Spleen (tissue), 7 donors: ENCODE measurements at regions not wholly inside any gene's neighbourhood (a gene's known extent, or its start where the extent isn't known, plus 50 kb on each side); places are given as distances from the start of the nearest gene placed in this dataset.

Experiments
- POLR2A ChIP-seq, 3 donors: fragments of 450-650 bp; IDR thresholded peaks; one replicate each; pipeline ENCODE4 v1.5.1; 2017; ENCODE audit warnings: antibody characterized with exemption in 3 of 3, mild to moderate bottlenecking in 1 of 3
- POLR2AphosphoS5 ChIP-seq, 3 donors: sonication (generic); formaldehyde crosslinking; IDR thresholded peaks; one replicate each; pipeline ENCODE4 v1.5.1; 2017; ENCODE audit warnings: antibody characterized with exemption in 3 of 3
- TF ChIP-seq, protein P1 (sequence below), 11 experiments: fragments of 200-600 bp in 7 of 11; fragments of 450-650 bp in 4 of 11; sonication (generic) in 4 of 11; IDR thresholded peaks in 8 of 11; conservative IDR thresholded peaks in 3 of 11; 1 replicate in 7 of 11; 2 replicates in 4 of 11; pipeline versions ENCODE4 v1.4.0 to v1.8.0; 2016 to 2021; ENCODE audit warnings: antibody characterized with exemption in 11 of 11, inconsistent platforms in 4 of 11, mild to moderate bottlenecking in 1 of 11
- donor health status: DM: no; HTN: no; CAD: no; lungs with moderate emphysema.
- donor health status: DM: no; HTN: no; CAD: no.
- donor health status: DM: no; HTN: no; CAD: no.

GRCh38 chr13:98632961-98633360, 56.1 kb upstream of the STK24 start:
- TF ChIP-seq, protein P1, sequence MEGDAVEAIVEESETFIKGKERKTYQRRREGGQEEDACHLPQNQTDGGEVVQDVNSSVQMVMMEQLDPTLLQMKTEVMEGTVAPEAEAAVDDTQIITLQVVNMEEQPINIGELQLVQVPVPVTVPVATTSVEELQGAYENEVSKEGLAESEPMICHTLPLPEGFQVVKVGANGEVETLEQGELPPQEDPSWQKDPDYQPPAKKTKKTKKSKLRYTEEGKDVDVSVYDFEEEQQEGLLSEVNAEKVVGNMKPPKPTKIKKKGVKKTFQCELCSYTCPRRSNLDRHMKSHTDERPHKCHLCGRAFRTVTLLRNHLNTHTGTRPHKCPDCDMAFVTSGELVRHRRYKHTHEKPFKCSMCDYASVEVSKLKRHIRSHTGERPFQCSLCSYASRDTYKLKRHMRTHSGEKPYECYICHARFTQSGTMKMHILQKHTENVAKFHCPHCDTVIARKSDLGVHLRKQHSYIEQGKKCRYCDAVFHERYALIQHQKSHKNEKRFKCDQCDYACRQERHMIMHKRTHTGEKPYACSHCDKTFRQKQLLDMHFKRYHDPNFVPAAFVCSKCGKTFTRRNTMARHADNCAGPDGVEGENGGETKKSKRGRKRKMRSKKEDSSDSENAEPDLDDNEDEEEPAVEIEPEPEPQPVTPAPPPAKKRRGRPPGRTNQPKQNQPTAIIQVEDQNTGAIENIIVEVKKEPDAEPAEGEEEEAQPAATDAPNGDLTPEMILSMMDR (IDR thresholded peaks at IDR 0.05 in 8 of 11, conservative IDR thresholded peaks at IDR 0.05 in 3 of 11) = no peak
- TF ChIP-seq POLR2A (IDR thresholded peaks at IDR 0.05) (no peak), POLR2AphosphoS5 (IDR thresholded peaks at IDR 0.05) (no peak)
